Left hindlimb (tissue), 1 donor: ENCODE measurements at regions not wholly inside any gene's neighbourhood (a gene's known extent, or its start where the extent isn't known, plus 50 kb on each side); places are given as distances from the start of the nearest gene placed in this dataset.

ENCODE experiments used
- DNase-seq: peaks from one replicate; pipeline ENCODE4 v3.0.0-alpha.2; 2018

DNA sequence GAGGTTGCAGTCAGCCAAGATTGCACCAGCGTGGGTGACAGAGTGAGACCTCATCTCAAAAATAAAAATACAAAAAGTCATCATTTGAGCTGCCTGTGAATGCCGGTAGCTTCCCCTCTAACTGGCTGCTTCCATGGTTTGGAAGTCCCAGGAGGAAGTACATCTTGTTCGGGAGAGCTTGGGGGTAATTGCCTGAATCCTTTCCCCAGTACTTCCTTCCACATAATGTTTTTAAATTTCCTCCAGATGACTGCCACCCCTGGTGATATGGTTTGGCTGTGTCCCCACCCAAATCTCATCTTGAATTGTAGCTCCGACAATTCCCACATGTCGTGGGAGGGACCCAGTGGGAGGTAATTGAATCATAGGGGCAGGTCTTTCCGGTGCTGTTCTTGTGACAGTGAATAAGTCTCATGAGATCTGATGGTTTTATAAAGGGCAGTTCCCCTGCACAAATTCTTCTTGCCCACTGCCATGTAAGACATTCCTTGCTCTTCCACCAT lies 87.2 kb downstream of the SPRING1 start:
- DNase-seq: no peak

GRCh38 chr12:116650062-116650461 lies 87.8 kb downstream of the SPRING1 start:
- DNase-seq: no peak

DNA sequence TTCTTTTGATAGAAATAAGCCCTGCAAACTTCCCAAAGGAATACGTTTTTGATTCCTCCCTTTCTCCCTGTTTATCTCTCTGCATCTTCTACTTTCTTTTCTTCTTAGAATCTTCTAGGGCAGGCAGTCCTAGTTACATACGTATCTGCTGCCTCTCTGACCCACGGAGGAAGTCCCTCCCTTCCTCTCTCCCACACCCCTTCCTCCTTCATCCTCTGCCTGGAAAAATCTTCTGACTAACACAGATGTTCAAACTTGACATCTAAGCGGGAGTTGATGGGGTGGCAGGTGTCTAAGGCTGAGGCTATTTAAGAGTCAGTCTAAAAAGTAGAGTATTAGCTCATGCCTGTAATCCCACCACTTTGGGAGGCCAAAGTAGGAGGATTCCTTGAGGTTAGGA lies 88.6 kb downstream of the MAP1LC3B2 start:
- DNase-seq: no peak

- no peak for DNase-seq
These were observed 87.7 kb downstream of the MAP1LC3B2 start for GRCh38 chr12:116646901-116647300.

DNA sequence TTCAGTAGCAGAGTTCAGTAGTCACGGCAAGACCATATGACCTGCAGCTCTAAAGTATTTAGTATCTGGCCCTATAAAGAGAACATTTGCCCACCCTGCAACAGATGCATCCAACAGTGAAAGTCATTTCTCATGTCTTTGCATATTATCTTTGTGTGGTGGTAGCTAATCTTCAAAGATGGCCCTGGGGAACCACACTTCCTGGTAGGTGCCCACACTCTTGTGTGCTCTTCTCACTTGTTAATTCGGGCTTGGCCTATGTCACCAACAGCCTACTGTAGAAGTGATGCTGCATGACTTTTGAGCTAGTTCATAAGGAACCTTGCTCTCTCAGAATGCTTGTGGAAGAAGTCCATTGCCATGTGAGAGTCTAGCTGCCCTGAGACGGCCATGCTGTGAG lies 85.6 kb downstream of the MAP1LC3B2 start:
- no peak for DNase-seq

GRCh38 chr12:116642683-116643082 lies 83.5 kb downstream of the MAP1LC3B2 start:
- DNase-seq: no peak

GRCh38 chr12:116642106-116642505 lies 82.9 kb downstream of the MAP1LC3B2 start:
- DNase-seq: no peak

- no peak for DNase-seq
These were observed 81.1 kb downstream of the MAP1LC3B2 start for GRCh38 chr12:116640281-116640680.

DNA sequence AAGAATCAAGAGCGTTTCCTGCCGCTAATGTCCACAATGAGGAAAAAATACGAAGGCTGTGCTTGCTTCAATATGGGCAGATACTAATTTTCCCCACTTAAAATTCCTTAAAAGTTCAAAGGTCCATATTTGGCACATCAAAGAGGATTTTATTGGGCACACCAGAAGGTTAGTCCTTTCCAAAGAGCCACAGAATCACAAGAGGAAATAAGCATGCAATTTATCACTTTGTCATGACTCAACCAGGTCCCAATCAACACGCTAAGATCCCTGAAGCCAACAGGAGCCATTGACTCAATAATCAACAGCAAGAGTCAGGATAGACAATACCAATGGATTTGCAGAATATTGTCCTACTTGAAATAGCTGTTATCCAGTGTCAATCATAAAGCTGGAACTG lies 80.6 kb downstream of the MAP1LC3B2 start:
- DNase-seq: no peak

DNA sequence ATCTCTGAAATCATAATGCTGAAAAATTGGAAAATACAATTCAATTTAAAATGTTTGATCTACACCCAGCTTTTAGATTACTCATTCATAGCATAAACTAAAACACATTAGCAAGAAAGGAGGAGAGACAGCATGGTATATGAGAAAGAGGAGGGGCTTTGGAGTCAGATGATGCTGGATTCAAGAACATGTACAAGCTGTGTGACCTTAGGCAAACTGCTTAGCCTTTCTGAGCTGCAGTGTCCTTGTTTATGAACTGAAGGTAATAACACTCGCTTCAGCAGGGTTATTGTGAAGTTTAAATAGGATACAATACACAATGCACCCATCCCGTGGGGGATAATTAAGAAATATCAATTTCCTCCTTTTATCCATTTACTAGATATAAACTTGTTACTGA lies 79.2 kb downstream of the MAP1LC3B2 start:
- DNase-seq: no peak

DNA sequence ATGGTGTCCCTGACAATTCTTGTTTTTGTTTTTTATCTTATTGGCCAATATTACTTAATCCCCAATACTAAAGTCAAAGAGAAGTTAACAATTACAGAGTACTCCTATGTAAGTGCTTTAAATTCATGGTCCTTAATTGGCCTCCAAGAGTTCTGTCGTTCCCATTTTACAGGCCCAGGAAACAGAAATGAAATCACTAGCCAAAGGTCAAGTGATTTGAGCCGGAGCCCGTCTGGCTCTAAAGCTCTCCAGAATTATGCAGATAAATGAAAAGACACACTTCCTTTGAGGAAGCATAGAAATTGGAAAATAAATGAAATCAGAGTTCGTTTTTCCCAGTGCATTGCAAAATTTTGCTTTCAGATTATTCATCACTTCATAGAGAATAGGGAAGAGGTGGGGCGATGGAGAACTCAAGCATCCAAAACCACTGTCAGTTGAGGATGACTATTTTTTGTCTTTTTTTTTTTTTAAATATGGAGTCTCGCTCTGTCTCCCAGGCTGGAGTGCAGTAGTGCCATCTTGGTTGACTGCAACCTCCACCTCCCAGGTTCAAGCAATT lies 78.5 kb downstream of the MAP1LC3B2 start:
- no peak for DNase-seq

DNA sequence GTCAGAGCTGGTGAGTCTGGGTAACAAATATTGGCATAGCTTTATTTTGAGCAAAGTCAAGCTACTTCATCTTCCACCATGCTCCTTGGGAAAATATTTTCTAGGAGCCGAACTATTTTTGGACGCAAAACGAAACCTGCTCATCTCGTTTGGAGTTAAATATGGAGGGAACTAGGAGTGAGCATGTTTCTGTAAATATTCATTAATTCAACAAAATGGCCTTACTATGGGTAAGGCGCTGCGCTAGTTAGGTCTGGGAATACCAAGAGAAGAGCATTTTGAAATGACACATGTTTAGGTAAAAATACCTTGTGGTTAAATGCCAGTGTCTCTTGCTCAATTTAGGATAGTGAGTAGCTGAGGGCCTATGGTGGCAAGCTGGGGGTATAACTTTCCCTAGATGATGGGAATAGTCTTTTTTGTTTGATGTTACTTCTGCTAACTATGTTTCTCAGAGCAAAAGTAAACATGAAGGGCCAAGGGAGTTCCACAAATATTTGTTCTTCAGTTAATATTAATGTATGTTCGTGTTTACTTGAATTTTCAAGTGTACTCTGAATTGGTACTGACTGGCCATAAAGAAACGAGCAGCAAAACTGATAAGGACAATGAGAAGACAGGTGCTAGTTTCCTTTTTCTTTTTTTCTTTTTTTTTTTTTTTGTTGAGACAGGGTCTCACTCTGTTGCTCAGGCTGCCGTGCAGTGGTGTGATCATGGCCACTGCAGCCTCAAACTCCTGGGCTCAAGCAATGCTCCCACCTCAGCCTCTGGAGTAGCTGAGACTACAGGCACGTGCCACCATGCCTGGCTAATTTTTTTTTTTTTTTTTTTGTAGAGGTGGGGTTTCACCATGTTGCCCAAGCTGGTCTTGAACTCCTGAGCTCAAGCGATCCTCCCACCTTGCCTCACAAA lies 77.7 kb downstream of the MAP1LC3B2 start:
- DNase-seq: no peak

- DNase-seq: no peak
These were observed 76.3 kb downstream of the MAP1LC3B2 start for GRCh38 chr12:116635487-116635886.

DNA sequence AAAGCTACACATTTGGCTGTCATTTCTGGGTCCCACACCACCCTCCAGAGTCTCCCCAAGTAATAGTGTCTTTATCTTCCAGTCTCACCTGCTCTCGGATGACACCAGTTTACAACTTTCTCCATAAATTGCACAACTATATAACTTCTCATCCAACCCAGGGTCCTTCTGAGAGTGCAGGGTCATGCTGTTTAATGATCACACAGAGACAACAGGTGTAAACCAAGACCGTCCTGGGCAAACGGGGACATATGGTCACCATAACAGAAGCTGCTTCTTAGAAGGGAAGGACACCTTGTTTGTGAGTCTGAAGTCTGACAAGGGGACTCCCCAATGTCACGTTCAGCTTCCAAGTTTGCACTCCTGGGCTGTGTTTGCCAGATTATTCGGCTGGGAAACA lies 74.3 kb downstream of the MAP1LC3B2 start:
- DNase-seq: no peak

- DNase-seq: no peak
These were observed 72.4 kb downstream of the MAP1LC3B2 start for GRCh38 chr12:116631619-116632018.

GRCh38 chr12:116630762-116631161 lies 71.6 kb downstream of the MAP1LC3B2 start:
- DNase-seq: no peak

DNA sequence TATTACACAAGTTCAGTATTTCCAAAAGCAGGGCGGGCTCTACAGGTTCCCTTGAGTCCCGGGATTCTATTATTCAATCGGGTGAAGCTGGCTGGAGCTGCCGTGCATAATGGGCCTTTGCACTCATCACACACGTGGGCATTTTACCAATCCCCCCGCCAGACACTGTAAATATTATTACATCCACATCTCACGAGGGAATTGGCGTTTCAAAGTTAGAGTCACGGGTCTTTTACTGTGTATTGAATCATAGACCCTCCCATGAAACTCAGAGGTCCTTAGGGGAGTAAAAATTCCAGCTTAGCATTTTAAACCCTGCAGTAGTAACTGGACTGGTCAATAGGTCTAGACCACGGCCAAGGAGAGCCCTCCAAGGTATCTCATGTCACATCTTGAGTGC lies 70.3 kb downstream of the MAP1LC3B2 start:
- peak; percentile 48 for DNase-seq

GRCh38 chr12:116628989-116629388 lies 69.8 kb downstream of the MAP1LC3B2 start:
- DNase-seq: no peak

DNA sequence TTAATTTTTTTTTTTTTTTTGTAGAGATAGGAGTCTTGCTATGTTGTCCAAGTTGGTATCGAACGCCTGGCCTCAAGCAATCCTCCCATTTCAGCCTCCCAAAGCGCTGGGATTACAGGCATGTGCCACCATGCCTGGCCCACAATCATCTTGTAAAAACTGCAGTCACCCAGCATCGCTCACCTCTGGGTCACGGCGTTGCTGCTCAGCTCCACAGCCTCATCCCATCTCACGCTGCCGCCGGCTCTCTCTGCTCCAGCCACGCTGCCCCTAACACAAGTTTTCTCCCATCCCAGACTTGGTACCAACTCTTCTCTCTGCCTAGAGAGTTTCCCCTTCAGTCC lies 69.2 kb downstream of the MAP1LC3B2 start:
- DNase-seq: no peak
